ENCODE measurements at regions not wholly inside any gene's neighbourhood (a gene's known extent, or its start where the extent isn't known, plus 50 kb on each side); places are given as distances from the start of the nearest gene placed in this dataset.

DNA sequence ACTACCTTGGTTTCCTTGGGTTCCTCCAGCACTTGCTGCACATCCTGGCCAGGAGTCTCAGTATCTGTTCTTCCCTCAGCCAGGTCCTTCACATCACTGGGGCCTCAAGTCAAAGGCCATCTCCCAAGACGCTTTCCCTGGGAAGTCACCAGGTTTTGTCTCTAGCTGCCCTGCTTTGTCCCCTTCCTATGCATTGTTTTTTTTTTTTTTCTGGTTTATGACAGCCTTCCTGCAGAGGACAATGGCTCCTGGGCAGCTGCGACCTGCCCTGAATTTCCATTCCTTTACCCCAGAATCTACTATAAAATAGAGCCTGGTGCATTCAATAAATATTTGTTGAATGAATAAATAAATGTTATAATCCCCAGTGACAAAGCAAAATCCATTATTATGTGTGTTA lies 687.3 kb downstream of the QKI start:
- TF ChIP-seq EZH2 (IDR thresholded peaks at IDR 0.05): no peak
- TF ChIP-seq POLR2AphosphoS5 (IDR thresholded peaks at IDR 0.05; ENCODE audit: borderline replicate concordance, low read depth, low read length): no peak
- TF ChIP-seq FOXP2 (optimal IDR thresholded peaks at IDR 0.05; ENCODE audit: control extremely low read depth, extremely low read length, insufficient read depth): no peak
